GM19438 (cell line): ENCODE measurements at regions not wholly inside any gene's neighbourhood (a gene's known extent, or its start where the extent isn't known, plus 50 kb on each side); places are given as distances from the start of the nearest gene placed in this dataset.
"Not testable (repeated sequence)": the region's sequence is repeated elsewhere in the genome, so short reads cannot be mapped to it uniquely, and the experiment has no call there.

Experiments used
- ATAC-seq: cut with Tn5 transposase; IDR thresholded peaks from one replicate; pipeline ENCODE4 v1.9.1; 2021; ENCODE audit warnings: low read depth; ENCODE audit not compliant: unreplicated experiment

DNA sequence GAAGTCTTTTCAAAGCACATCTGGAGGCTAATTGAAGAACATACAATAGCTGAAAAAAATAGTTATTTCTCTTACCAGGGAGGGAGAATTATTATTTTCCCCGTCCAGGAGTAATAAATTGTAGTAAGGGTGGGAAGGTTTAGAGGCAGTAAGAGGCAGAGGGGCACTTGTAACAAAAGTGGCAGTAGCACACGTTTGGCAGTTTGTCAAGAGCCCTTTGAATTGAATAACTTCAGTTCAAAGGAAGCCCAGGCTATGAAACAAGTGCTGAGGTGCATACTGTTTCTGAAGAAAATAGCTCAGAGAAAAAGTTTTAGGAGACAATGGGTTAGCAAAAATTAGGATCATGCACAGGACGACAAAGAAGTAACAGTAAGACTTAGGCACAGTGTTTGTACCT, 451.3 kb downstream of the LRRC70 start:
- no peak for ATAC-seq

DNA sequence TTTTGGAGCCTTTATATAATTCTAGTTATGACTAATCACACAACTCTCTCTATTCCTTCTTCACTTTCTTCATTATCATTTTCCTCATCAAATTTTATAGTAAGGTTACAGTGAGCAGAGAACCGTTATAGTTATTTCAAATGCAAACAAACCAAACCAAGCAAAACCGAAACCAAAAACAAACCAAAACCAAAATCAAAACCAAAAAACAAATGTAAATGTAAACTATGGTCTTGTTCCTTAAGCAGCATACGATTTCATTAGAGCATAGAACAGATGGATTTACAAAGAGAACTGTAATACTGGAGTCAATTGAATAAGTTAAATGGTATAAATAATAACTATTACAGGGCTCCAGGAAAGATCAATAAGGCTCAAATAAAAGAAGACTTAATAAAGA, 447.1 kb downstream of the LRRC70 start:
- ATAC-seq: peak; percentile 55

DNA sequence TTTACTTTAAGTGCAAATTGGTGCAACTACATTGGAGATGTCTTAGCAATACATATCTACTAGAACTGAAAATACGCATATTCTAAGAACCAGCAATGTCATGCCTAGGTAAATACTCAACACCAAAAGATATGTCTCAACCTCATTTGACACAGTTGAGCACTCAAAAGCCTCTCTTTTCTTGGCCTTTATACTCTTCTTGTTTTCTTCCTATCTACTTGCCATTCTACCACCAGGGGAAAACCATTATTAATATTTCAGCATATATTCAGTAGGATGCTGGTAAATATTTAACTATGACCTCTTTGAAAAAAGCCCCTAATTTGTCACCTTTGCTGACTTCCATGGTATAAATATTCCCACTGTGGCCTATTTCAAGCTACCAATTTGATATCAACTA, 443.8 kb downstream of the LRRC70 start:
- no peak for ATAC-seq

DNA sequence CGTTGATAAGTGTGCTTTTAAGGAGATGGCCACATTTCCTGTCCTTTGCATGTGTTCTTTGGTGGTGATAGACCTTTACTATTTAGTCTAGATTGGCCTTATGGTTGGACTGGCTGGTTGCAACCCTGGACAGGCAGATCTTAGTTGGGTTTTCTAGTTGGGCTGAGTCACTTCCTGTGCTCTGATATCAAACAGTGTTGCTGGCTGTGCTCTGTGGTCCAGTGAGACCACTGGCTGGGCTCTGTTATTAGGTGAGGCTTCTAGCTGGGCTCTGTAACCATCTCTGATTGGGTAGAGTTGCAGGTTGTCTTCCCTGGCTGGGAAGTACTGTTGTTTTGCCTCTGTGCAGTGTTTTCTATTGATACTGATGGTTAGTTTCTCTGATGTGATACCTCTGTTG, 432.5 kb downstream of the LRRC70 start:
- ATAC-seq: no peak

DNA sequence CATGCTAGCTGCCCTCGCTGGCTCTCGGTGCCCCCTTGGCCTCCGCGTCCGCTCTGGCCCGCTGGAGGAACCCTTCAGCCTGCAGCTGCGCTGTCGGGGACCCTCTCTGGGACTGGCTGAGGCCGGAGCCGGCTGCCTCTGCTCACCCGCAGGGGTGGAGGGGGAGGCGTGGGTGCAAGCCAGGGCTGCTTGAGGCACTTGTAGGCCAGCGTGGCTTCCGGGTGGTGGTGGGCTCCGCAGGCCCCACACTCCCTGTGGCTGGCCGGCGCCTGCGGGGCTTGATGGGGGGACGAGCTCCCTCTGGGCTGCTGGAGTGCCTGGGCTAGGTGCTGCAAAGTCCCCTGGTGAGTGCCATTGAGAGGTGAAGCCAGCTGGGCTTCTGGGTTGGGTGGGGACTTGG, 429.6 kb downstream of the LRRC70 start:
- no peak for ATAC-seq

DNA sequence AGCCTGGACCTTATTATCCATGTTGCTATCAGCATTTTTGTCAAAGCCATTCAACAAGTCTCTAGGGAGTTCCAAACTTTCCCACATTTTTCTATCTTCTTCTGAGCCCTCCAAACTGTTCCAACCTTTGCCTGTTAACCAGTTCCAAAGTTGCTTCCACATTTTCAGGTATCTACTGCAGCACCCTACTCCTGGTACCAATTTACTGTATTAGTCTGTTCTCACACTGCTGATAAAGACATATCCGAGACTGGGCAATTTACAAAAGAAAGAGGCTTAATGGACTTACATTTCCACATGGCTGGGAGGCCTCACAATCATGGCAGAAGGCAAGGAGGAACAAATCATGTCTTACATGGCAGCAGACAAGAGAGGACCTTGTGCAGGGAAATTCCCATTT, 416.2 kb downstream of the LRRC70 start:
- not testable (repeated sequence) for ATAC-seq

DNA sequence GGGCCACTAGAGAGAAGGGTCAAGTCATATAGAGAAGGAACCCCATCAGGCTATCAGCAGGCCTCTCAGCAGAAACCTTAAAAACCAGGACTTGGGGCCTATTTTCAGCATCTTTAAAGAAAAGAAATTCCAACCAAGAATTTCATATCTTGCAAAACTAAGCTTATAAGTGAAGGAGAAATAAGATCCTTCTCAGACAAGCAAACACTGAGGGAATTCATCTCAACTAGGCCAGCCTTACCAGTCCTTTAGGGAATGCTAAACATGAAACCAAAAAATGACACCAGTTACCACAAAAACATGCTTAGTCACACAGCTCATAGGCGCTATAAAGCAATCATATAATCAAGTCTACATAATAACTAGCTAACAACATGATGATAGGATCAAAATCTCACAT, 407.1 kb downstream of the LRRC70 start:
- ATAC-seq: no peak

DNA sequence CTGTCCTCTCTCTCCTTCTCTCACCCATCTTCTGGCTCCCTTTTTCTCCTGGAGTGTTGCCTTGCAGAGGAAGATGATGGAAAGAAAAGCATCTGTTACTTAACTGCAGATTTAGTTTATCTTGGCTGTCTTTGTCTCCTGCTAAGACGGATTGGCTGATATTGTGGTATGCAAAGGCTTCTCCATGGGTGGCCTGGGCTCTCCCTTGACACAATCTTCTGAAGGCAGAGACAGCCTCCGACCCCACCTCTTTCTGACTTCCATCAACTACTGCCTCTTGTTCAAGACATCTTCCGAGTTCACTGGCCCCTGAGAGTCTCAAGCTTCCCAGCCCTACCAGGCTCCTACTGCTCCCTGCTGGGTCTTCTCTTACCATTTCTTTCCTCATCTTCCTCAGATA, 403.7 kb downstream of the LRRC70 start:
- no peak for ATAC-seq

DNA sequence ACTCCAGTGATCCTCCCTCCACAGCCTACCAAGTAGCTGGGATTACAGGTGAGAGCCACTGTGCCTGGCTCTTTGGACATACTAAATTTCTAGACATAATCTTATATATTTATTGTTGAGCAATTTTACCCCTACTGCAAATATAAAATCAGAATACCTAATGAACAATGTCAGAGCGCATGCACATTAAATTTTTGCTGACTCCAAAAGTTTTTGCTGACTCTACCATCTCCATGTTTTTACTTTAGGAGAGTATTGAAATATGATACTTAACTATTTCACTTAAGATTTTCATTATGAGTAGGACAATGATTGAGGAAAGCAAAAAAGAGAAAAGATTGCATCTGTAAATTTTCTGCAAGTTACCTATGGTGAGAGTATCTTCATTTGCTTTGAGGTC, 402.3 kb downstream of the LRRC70 start:
- ATAC-seq: no peak

DNA sequence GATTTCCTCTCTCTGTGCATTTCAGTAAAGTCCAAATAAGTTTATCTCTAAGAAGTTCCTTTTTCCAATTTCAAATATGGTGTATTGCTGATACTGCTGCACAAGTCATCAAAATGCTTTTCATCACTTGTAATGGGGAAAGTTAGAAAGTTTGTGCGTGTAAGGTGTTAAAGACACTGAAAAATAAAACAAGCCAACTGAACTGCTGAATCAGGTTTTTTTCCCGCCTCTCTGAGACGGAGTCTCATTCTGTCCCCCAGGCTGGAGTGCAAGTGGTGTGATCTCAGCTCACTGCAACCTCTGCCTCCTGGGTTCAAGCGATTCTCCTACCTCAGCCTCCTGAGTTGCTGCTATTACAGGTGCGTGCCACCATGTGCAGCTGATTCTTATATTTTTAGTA, 400.9 kb downstream of the LRRC70 start:
- no peak for ATAC-seq

DNA sequence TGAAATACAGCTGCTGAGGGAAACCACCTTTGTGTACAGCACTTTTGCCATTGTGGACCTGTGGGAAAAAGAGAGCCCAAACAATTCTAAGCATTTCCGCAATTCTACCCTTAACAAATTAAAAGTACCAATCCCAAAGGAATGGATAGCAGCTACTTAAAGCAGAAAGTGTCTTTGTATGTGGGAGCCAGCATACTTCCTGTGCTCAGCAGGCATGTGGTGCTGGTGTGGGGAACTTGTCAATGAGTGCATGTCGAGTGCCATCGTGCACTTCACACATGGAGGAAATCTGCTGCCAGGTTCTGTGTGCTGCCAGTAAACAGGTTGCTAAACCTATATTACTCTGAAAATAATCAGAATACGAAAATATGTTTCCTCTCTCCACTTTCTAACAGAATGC, 399.0 kb downstream of the LRRC70 start:
- no peak for ATAC-seq

DNA sequence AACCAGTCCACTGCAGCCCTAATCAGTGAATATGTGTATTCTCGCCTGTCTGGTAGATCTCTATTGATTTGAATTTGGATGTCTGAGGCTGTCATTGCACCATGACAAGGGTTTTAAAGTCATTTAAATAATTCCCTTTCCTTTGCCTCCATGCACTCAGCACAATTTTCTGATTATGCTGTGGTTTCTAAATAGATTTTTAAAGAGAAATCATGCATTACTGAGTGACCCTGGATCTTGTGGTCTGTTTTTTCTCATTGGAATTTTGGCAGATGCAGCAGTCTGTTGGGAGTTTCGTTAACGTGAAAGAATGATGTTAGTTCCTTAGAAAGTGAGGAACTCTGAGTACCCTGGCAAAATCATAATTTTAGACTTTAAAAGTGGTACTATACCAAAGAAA, 396.0 kb downstream of the LRRC70 start:
- ATAC-seq: no peak

DNA sequence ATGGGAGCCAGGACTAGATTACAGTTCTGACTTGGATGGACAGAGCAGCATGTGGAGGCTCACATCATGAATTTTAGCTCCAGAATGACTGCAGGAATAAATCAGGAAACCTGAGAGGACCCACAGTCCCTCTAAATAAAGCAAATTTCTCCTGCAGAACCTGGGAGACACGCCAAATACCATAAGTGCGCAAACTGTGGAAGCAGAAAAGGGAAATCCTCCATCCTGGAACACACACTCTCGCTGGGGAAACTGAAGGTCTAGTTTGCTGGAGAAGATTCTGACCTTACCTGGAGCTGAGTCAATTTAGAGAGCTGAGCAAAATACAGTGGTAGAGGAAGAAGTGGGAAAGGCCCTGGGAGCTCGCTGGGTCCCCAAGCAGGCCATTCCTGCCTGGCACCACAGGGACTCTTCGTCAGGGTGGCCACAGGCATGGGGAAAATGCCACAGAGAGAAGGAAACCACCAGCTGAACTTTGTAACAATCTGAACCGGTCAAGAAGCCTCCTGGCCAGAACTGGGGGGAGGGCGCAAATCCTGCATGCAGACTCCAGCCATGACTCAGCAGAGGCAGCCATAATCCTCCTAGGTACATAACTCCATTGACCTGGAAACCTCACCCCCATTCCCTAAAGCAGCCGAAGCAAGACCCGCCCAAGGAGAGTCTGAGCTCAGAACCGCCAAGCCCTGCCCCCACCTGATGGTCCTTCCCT, 390.9 kb downstream of the LRRC70 start:
- ATAC-seq: no peak

DNA sequence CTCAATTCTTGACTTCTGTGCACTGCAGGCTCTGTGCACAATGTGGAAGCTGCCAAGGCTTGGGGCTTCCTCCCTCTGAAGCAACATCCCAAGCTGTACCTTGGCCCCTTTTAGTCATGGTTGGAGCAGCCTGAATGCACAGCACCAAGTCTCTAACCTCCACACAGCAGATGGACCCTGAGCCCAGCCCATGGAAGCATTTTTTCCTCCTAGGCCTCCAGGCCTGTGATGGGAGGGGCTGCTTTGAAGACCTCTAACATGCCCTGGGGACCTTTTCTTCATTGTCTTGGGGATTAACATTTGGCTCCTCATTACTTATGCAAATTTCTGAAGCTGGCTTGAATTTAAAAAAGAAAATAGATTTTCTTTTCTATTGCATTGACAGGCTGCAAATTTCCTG, 385.8 kb downstream of the LRRC70 start:
- ATAC-seq: no peak

DNA sequence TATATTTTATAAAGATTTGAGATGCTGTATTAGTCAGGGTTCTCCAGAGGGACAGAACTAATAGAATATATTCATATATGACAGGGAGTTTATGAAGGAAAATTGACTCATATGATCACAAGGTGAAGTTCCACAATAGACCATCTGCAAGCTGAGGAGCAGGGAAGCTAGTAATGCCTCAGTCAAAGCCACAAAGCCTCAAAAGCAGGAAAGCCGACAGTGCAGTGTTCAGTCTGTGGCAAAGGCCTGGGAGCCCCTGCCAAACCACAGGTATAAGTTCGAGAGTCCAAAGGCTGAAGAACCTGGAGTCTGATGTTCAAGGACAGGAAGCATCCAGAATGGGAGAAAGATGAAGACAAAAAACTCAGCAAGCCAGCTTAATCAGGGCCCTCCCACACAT, 382.2 kb downstream of the LRRC70 start:
- no peak for ATAC-seq

DNA sequence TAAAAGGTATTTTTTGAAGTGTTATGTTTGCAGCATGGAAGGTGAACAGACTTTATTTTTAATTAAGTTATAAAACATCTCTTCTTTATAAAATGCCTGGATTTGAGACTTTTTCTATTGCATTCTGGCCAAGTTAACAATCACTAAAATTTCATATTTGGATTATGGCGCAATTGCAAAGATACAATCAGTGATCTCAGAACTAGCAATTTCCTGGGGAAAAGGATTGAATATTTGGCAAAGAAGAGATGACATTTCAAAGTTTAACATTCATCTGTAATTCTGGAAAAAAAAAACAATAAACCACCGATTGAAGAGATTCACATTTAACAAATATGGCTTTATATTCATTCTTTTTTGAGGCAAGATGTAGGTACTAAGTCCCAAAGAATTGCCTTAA, 378.0 kb downstream of the LRRC70 start:
- ATAC-seq: no peak

DNA sequence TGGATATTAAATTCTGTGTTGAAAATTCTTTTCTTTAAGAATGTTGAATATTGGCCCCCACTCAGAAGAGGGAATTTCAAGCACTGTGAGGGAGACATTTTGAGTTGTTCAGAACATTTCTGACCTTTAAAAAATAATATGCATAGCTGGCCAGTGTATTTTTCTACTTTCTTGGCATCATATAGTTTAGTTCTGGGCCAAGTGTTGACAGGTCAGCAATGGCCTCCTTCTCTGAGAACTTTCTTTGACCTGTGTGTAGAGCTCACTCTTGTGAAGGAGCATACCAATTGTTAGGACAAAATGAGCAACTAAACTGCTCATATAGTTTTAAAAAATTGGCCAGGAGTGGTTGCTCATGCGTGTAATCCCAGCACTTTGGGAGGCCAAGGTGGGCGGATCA, 376.0 kb downstream of the LRRC70 start:
- no peak for ATAC-seq

DNA sequence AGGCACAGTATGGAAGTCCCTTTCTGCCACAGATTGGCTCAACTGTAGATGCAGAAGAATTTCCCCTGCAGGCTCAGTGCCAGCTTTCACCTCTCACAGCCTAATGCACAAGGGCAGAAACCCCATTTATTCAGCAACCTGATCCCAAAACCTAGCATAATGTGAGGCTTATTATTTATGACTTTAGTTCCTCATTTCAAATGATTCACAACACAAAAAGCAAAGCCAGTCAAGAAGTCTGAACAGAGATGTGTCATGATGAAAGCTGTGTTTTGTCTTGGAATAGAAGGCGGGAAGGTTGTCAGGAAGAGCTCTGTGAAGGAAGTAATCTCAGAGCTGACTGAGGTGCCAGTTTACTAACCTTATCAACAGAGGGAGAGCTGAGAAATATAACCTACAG, 369.7 kb downstream of the LRRC70 start:
- no peak for ATAC-seq

DNA sequence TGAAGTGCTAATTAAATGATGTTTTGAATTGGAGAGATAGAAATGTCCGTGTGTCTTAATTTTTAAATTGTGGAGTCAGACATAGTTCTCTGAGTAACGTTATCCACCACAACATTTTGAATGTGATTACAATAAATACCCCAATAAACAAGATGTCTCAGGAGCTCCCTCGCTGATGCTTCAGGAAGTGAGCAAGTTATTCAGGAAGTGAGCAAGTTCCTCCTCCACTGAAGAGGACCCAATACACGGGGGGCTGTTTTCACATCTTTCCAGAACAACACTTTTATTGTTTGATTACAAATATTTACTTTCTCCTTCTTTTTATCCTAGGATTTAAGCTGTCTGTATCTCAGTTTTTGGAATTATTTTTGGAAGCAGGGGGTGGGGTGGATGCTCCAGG, 363.8 kb downstream of the LRRC70 start:
- no peak for ATAC-seq

DNA sequence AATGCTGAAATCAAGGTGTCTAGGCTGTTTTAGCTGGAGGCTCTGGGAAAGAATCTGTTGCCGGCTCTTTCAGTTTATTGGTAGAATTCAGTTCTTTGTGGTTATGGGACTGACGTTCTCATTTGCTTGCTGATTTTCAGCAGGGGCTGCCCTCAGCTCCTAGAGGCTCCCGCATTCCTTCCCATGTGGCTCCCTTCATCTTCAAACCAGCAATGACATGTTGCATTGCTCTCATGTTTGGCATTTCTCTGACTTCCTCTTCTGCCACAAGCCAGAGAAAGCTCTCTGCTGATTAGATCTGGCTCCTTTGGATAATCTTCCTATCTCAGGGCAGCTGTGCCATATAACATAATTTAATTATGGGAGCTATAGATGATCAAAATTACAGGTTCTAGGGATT, 360.3 kb downstream of the LRRC70 start:
- no peak for ATAC-seq

DNA sequence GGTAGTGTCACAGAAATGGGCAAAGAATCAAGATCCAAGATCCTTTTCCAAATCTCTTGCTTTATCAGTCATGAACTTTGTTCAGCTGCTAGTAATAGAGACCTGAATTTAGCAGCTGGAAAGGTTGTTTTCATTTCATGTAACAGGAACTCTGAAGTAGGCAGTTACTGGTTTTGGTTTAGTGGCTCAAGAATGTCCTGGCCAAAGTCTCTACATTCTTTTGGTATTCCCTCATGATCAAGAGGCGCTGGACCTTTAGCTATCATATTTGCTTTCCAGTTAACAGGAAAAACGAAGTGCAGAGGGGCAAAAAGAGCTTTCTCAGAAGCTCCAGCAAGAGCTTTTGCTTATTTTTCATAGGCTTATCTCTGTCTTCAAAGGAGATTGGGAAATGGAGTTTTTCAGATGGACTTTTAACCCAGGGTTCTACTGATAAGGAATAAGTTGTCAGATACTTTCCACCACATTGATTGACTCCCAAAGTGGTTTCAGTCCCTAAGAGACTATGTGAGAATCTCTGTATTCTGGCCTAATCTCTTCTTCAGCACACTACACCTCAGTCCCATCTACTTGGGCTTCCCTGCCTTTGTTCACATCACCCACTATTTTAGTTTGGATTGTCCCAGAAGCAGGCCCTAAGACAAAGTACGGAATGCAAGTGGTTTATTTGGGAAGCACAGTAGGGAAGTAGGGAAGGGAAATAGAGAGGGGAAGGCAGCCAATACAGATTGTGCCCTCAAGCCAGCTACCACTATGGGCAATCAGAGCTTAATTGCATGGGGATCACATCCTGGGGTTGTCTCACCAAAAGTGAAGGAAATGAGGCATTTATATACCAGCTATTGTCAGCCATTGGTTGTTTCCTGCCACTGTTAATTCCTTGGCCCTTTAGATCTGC, 359.3 kb downstream of the LRRC70 start:
- no peak for ATAC-seq

DNA sequence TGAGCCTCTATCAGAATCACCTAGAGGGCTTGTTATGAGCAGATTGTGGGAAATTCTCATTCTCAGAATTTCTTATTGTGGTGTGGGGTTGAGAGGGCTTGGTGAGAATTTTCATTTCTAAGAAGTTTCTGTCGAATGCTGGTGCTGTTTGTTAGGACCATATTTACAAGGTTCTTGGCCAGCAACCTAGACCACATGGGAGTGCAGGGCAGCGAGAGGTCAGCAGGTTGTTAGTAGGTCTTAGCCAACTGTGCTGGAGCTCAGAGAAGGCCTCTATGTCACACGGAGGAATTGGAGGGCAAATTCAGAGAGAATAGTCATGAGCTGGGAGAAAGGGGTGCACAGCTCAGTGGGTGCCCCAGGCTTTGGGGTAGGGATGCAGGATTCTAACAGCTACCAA, 357.0 kb downstream of the LRRC70 start:
- no peak for ATAC-seq
